GM19395 (cell line): ENCODE measurements at regions not wholly inside any gene's neighbourhood (a gene's known extent, or its start where the extent isn't known, plus 50 kb on each side); places are given as distances from the start of the nearest gene placed in this dataset.
"Not testable (repeated sequence)": the region's sequence is repeated elsewhere in the genome, so short reads cannot be mapped to it uniquely, and the experiment has no call there.

Source experiments
- ATAC-seq: cut with Tn5 transposase; IDR thresholded peaks from one replicate; pipeline ENCODE4 v1.9.1; 2021; ENCODE audit warnings: mild to moderate bottlenecking, moderate library complexity; ENCODE audit not compliant: unreplicated experiment

GRCh38 chr15:69597061-69597592 is 144.5 kb downstream of the RPLP1 start:
- ATAC-seq, result no peak

- ATAC-seq, result no peak
Observed at GRCh38 chr15:69599271-69599670, 146.7 kb downstream of the RPLP1 start.

DNA sequence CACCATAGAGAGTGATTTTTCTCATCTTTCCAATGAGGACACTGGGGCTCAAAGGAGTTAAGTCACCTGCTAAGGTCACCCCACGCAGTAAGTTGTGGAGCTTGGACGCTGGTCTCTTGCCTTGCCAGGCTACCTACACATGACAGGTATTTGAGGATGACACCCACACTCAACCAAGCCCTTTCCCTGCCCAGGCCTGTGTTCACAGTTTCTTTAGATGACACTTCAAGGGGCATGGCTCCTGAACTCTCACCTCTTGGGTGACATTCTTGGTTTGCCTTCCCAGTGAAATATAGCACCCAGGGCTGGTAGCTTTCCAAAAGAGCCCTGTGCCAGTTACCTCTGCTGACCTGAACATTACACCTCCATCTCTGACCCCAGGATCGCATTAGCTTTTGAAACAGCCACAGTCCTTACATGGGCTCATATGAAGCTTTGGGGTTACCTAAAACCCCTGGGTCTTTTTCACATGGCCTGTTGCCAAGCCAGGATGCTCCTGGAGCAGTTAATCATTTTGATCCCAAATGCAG is 148.0 kb downstream of the RPLP1 start:
- ATAC-seq, result no peak

DNA sequence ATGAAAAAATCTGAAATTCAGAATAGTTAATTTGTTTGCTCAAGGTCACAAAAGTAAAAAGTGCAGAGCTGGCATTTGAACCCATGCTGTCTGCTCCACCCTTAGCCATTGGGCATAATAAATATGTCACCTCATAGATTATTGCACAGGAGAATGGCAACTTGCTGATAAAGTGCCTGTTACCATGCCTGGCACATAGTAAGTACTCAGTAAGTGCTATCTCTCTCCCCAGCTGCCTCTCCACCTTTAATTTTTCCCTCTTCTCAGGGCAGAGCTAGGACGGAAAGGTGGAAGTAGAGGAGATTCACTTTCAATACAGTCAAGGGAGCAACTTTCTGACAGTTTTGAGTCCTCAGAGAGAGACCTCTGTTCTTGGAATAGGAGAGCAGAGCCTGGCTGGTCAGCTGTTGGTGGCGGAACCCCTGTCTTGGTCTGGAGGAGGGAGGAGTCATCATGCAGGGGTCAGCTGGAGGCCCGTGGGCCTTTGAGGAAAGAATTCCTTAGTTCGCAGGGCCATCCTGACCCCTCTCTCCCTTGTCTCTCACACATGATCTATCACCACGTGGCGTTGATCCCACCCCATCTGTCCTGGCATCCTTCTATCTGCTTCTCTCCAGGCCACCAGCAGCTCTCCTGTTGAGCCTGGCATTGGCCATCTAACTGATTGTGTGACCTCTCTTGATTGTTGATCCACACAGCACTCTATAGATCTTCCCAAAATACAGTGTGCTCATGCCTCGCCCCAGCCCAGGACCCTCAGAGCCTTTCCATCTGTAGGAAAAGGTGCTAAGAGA is 149.3 kb downstream of the RPLP1 start:
- no peak for ATAC-seq

GRCh38 chr15:69602921-69603320 is 150.3 kb downstream of the RPLP1 start:
- ATAC-seq, result no peak

GRCh38 chr15:69603369-69604071 is 150.9 kb downstream of the RPLP1 start:
- no peak for ATAC-seq

GRCh38 chr15:69604072-69604411 is 151.4 kb downstream of the RPLP1 start:
- ATAC-seq, result no peak

- no peak for ATAC-seq
Observed at GRCh38 chr15:69606144-69606543, 153.5 kb downstream of the RPLP1 start.

DNA sequence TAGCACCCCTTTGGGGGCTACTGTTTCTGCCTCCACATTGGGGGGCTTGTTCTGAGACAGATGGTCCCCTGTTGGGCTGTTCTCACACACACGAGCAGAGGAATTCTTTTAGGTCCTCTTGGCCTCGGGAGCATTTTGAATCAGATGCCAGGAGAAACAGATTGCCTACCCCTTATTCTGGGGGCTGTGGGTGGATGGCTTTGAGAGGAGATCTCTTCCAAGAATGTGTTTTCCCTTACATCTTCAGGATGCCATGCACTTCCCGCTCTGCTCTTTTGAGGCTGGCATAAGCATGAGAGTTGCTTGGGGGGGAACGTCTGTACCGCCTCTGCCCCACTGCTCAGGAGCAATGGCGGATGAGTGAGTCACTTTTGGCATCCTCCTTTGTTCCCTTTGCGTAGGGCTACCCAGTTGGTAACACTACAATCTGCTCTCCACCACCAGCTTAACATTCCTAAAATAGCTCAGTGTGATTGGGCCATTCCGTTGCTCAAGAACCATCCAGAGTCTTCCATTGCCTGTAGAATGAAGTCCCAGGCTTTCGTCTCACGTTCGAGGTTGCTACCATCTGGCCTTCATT is 154.4 kb downstream of the RPLP1 start:
- no peak for ATAC-seq

DNA sequence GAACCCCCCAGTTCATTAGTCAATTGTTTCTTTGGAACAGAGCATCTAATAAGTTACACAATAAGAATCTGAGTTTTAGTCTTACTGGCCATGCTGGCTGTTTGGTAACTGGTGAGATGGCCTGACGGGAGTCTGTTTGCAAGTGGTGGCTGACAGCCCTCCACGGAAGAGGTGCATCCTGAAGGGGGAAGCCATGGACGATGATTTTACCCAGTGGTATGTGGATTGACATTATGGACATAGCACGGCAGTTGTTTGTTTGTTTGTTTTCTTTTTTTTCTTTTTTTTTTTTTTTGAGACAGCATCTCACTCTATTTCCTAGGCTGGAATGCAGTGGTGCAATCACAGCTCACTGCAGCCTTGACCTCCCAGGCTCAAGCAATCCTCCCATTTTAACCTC is 156.0 kb downstream of the RPLP1 start:
- no peak for ATAC-seq

DNA sequence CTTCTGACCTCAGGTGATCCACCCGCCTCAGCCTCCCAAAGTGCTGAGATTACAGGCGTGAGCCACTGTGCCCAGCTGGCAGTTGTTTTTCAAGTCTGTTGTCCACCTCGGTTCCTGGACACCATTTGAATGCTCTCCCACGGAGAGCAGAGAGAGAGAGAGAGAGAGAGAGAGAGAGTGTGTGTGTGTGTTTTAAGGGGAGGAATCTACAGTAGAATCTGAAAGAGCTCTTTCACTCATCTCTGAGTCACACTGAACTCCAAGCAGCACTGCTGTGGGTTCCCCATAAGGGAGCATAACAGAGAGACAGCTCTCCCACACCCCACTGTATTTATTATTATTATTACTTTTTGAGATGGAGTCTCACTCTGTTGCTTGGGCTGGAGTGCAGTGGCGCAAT is 156.6 kb downstream of the RPLP1 start:
- no peak for ATAC-seq

GRCh38 chr15:69609776-69610175 is 157.2 kb downstream of the RPLP1 start:
- ATAC-seq, result no peak

GRCh38 chr15:69610277-69610676 is 157.7 kb downstream of the RPLP1 start:
- no peak for ATAC-seq

DNA sequence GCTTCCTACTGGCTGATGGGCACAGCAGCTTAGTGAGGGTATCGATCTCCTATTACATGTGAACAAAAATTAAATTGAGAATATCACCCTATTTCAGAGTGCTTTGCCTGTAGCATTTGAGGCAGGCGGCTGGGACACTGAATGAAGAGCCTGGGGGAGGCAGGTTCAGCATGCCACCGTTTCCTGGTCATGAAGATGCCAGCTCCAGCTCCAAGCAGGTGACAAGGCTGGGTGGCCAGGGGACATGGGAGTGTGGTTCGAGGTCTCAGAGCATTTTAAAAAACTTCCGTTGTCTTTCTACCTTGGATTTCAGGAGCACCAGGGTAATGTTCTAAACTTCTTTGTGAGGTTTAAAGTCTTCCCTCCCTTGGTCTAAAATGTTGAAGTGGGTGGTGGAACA is 158.2 kb downstream of the RPLP1 start:
- ATAC-seq, result no peak

GRCh38 chr15:69612112-69612511 is 159.5 kb downstream of the RPLP1 start:
- ATAC-seq, result no peak

GRCh38 chr15:69613182-69613581 is 160.6 kb downstream of the RPLP1 start:
- no peak for ATAC-seq

- no peak for ATAC-seq
Observed at GRCh38 chr15:69613988-69614387, 161.4 kb downstream of the RPLP1 start.

- no peak for ATAC-seq
Observed at GRCh38 chr15:69615736-69616135, 163.1 kb downstream of the RPLP1 start.

DNA sequence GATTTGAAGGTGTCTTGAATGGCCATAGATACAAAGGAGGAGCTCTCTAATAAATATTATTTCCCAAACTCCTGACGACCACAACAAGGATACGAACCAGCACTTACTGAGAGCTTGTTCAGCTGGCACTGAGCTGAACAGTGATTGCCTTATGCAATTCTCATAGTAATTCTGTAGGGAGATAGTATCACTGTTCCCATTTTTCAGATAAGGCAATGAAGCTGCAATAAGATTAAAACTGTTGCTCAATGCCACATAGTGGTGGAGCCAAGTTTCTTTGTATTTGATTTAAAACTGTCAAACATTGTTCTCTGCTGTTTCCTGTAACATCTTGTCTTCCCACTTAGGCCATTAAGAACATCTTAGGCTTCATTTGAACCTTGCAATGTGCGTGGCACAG is 163.9 kb downstream of the RPLP1 start:
- ATAC-seq, result no peak

- not testable (repeated sequence) for ATAC-seq
Observed at GRCh38 chr15:69617144-69617543, 164.5 kb downstream of the RPLP1 start.

GRCh38 chr15:69623392-69624154 is 171.0 kb downstream of the RPLP1 start:
- no peak for ATAC-seq
